T-helper 2 cell treated with Interferon-gamma antibody and Interleukin-4, amounts not matched to agents 5 μg/mL and 100 μg/mL, for 36 hours (primary cell): ENCODE measurements at regions not wholly inside any gene's neighbourhood (a gene's known extent, or its start where the extent isn't known, plus 50 kb on each side); places are given as distances from the start of the nearest gene placed in this dataset.

Experiments
- DNase-seq: peaks from one replicate; pipeline ENCODE4 v3.0.0; 2021; ENCODE audit warnings: low spot score
- H3K27ac Mint-ChIP-seq: one replicate; pipeline ENCODE4 v1.8.0; 2021; ENCODE audit warnings: mild to moderate bottlenecking, mixed read lengths
- H3K27me3 Mint-ChIP-seq: one replicate; pipeline ENCODE4 v1.8.0; 2021; ENCODE audit warnings: low read depth, mixed read lengths
- H3K36me3 Mint-ChIP-seq: one replicate; pipeline ENCODE4 v1.8.0; 2021; ENCODE audit warnings: low read depth, mixed read lengths
- H3K4me1 Mint-ChIP-seq: one replicate; pipeline ENCODE4 v1.8.0; 2021; ENCODE audit warnings: low read depth, mixed read lengths
- H3K4me3 Mint-ChIP-seq: one replicate; pipeline ENCODE4 v1.8.0; 2022; ENCODE audit warnings: mild to moderate bottlenecking, moderate library complexity, mixed read lengths
- H3K9me3 Mint-ChIP-seq: one replicate; pipeline ENCODE4 v1.8.0; 2021; ENCODE audit warnings: mixed read lengths

GRCh38 chr10:21010615-21011014 is 113.5 kb upstream of the NEBL start:
- H3K4me1 Mint-ChIP-seq: no peaks in the 10 kb centered on the region
- H3K27me3 Mint-ChIP-seq: no peaks in the 10 kb centered on the region
- H3K36me3 Mint-ChIP-seq: no peaks in the 10 kb centered on the region
- no peak overlapping the region for H3K4me3 Mint-ChIP-seq
- no peak overlapping the region for H3K27ac Mint-ChIP-seq
- no peaks in the 10 kb centered on the region for H3K9me3 Mint-ChIP-seq
- DNase-seq: no peak

DNA sequence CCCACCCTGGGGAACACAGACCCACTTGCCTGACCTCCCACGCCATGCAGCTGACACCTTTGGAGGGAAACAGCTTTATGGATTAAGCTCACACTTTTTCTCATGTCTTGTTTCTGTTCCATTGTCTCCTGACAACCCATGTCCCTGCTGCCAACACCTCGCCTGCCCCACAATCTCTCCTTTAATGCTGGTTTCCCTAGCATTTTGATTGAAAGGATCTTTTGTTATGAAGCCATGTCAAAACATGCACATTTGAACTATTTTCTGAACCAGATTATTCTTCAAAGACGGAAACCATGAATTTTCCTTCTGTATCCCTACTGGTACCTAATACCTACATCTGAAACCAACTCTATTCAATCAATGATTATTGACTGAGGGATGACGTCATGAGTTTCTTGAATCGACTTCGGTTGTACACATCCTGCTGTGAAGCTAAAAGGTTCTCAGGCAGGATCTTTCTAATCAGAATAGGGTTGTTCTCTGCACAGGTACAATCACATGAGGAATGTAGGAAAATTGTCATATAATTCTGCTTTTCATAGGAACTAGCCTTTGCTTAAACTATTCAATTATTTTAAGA is 106.2 kb upstream of the NEBL start:
- Mint-ChIP-seq H3K27me3 (no peaks in the 10 kb centered on the region), H3K27ac (no peak overlapping the region), H3K4me3 (no peak overlapping the region), H3K9me3 (no peaks in the 10 kb centered on the region), H3K4me1 (no peaks in the 10 kb centered on the region), H3K36me3 (no peaks in the 10 kb centered on the region)
- no peak for DNase-seq

- Mint-ChIP-seq H3K9me3 (no peaks in the 10 kb centered on the region), H3K36me3 (no peaks in the 10 kb centered on the region), H3K4me1 (no peaks in the 10 kb centered on the region), H3K4me3 (no peak overlapping the region), H3K27me3 (no peaks in the 10 kb centered on the region), H3K27ac (no peak overlapping the region)
- DNase-seq: no peak
These were observed 105.2 kb upstream of the NEBL start for GRCh38 chr10:21002091-21002878.

GRCh38 chr10:20999699-21000098 is 102.6 kb upstream of the NEBL start:
- Mint-ChIP-seq H3K27me3 (no peaks in the 10 kb centered on the region), H3K4me3 (no peak overlapping the region), H3K27ac (no peak overlapping the region), H3K4me1 (no peaks in the 10 kb centered on the region), H3K9me3 (no peaks in the 10 kb centered on the region), H3K36me3 (no peaks in the 10 kb centered on the region)
- DNase-seq: no peak

GRCh38 chr10:20998036-20998435 is 100.9 kb upstream of the NEBL start:
- Mint-ChIP-seq H3K4me3 (no peak overlapping the region), H3K9me3 (no peaks in the 10 kb centered on the region), H3K27ac (no peak overlapping the region), H3K36me3 (no peaks in the 10 kb centered on the region), H3K4me1 (no peaks in the 10 kb centered on the region), H3K27me3 (no peaks in the 10 kb centered on the region)
- DNase-seq: no peak

DNA sequence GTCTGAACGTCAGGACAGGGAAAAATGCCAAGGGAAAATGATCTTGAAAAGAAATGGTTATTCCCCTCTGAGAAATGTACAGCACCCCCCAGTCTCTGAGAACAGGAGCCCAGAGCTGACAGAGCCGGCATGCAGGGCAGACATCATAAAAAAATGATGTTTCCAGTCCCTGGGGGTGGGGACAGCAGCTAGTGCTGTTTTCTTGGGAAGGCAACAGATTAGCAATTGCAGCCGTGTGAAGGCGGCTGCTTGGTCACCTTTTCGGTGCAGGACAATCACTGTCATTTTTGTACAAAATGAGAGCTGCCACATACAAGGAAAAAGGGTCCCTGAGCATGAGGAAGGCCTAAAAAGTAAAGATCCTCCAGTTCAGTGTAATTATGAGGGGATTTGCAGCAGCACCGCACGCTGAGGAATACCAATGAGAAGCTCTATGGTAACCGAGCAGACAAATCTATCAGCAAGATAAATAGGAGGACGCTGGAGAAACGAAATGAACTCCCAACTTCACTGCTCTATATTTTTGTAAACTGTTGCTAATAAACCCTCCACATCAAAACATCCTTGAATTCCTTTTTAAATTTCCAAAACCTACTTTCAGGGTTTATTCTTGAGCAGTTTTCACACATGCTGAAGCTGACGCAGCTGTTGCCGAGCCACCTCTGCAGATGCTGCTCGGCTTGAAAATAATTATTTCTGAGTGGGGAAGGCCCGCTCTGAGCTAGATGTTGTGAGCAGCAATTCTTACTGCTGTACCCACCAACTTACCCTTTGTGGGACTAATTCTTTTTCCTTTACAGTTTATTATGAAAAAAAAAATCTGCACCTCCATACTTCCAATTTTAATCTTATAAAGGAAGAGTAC is 98.2 kb upstream of the NEBL start:
- no peak overlapping the region for H3K4me3 Mint-ChIP-seq
- H3K9me3 Mint-ChIP-seq: no peaks in the 10 kb centered on the region
- H3K27ac Mint-ChIP-seq: no peak overlapping the region
- H3K4me1 Mint-ChIP-seq: no peaks in the 10 kb centered on the region
- no peaks in the 10 kb centered on the region for H3K27me3 Mint-ChIP-seq
- DNase-seq: no peak
- no peaks in the 10 kb centered on the region for H3K36me3 Mint-ChIP-seq

DNA sequence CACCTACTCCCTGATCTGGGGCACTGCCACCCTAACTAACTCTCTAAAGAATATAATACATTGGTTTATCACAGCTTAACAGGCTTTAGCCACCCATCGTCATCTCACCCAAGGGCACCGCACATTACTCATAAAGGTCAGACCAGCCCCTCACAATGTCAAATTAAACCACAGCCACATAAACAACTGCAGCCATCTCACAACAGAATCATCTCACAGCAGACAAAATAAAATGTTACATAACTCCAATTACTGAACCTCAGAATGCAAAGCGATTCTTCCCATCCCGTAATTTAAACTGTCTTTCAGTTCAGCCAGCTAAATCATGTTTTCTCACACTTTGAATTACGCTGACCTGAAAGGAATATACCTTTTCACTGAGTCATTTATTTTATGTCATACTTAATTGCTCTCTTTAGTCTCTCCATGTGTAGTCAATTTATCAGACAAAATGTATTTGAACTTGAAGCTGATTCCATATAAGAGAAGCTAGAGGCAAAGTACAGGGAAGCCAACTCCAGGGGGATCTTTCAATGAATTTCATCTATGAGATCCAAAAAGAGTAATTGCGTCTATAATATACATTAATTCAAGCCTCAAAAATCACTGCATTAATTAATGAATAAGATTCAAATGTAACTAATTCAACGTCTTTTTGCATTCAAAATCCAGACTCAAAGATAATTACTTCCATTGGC is 96.9 kb upstream of the NEBL start:
- no peak for DNase-seq
- Mint-ChIP-seq H3K27me3 (no peaks in the 10 kb centered on the region), H3K4me1 (no peaks in the 10 kb centered on the region), H3K4me3 (no peak overlapping the region), H3K9me3 (no peaks in the 10 kb centered on the region), H3K27ac (no peak overlapping the region), H3K36me3 (no peaks in the 10 kb centered on the region)

DNA sequence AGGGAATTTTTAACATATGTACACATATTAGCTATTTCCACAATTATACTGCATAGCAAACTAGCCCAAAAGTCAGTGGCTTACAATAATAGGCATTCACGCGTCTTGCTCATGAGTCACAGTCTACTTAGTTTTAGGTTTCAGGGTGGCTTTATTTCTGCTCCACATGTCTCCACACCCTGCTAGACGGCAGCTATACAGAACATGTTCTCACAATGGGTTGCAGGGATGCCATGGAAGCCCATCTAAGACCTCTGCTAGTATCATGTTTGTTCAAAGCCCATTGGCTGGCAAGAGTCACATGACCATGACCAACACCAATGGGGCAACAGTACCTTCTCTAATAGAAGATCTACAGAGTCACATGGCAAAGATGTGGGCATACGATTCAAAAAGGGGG is 96.3 kb upstream of the NEBL start:
- H3K36me3 Mint-ChIP-seq: no peaks in the 10 kb centered on the region
- H3K9me3 Mint-ChIP-seq: no peaks in the 10 kb centered on the region
- no peaks in the 10 kb centered on the region for H3K4me1 Mint-ChIP-seq
- no peak overlapping the region for H3K4me3 Mint-ChIP-seq
- no peak for DNase-seq
- no peak overlapping the region for H3K27ac Mint-ChIP-seq
- no peaks in the 10 kb centered on the region for H3K27me3 Mint-ChIP-seq

GRCh38 chr10:20991526-20991925 is 94.4 kb upstream of the NEBL start:
- Mint-ChIP-seq H3K27ac (no peak overlapping the region), H3K4me1 (no peaks in the 10 kb centered on the region), H3K4me3 (no peak overlapping the region), H3K27me3 (no peaks in the 10 kb centered on the region), H3K9me3 (no peaks in the 10 kb centered on the region), H3K36me3 (no peaks in the 10 kb centered on the region)
- no peak for DNase-seq

- H3K9me3 Mint-ChIP-seq: no peaks in the 10 kb centered on the region
- no peaks in the 10 kb centered on the region for H3K4me1 Mint-ChIP-seq
- no peaks in the 10 kb centered on the region for H3K36me3 Mint-ChIP-seq
- no peak overlapping the region for H3K27ac Mint-ChIP-seq
- no peak for DNase-seq
- no peaks in the 10 kb centered on the region for H3K27me3 Mint-ChIP-seq
- H3K4me3 Mint-ChIP-seq: no peak overlapping the region
These were observed 93.5 kb upstream of the NEBL start for GRCh38 chr10:20990604-20991003.

DNA sequence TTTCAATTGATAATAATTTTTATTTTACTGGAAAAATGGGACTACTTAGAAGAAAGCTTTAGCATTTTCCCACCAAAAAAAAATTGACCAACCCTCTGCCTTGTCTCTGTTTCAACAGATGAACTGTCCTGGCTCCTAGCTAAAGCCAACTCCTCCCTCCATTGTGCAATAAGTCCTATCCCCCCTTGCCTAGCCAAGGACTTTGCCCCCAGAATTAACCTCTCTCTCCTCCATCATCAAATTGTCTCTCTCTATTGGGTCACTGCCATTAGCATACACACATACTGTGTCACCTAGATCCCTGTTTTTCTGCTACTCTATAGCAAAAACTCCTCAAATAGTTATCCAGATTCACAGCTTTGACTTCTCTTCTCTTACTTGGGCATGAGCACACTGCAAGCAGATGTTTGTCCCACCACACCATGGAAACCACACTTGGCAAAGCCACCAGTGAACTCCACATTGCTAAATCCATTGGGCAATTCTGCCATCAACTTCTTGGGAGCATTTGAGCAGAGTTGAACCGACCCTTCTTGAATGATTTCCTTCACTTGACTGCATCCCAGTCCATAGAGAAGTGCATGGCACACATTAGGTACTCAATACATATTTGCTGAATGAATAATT is 91.4 kb upstream of the NEBL start:
- no peaks in the 10 kb centered on the region for H3K27me3 Mint-ChIP-seq
- H3K9me3 Mint-ChIP-seq: no peaks in the 10 kb centered on the region
- no peaks in the 10 kb centered on the region for H3K36me3 Mint-ChIP-seq
- DNase-seq: no peak
- H3K4me1 Mint-ChIP-seq: no peaks in the 10 kb centered on the region
- no peak overlapping the region for H3K4me3 Mint-ChIP-seq
- no peak overlapping the region for H3K27ac Mint-ChIP-seq

DNA sequence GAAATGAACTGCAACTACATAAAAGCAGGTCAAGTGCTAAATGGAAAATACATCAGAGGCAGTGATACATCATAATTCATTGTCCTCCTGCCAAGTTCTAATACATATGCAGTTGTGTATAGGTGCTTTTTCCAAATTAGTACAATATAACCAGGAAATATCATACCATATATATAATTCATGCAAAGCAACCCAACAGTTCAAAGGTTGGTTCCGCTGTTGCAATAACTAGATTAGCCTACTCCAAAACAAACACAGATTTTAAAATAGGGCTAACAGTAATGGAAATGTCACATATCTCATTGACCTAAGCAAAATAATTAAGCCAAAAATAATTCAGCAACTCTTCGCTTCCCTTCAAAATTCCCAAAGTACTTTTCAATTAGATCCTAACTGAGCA is 88.9 kb upstream of the NEBL start:
- DNase-seq: no peak
- Mint-ChIP-seq H3K4me3 (no peak overlapping the region), H3K4me1 (no peaks in the 10 kb centered on the region), H3K36me3 (no peaks in the 10 kb centered on the region), H3K27me3 (no peaks in the 10 kb centered on the region), H3K9me3 (no peaks in the 10 kb centered on the region), H3K27ac (no peak overlapping the region)

GRCh38 chr10:20984662-20985061 is 87.6 kb upstream of the NEBL start:
- no peak overlapping the region for H3K27ac Mint-ChIP-seq
- no peak for DNase-seq
- no peaks in the 10 kb centered on the region for H3K27me3 Mint-ChIP-seq
- H3K36me3 Mint-ChIP-seq: no peaks in the 10 kb centered on the region
- no peaks in the 10 kb centered on the region for H3K4me1 Mint-ChIP-seq
- H3K4me3 Mint-ChIP-seq: no peak overlapping the region
- no peaks in the 10 kb centered on the region for H3K9me3 Mint-ChIP-seq
